Activated naive CD4-positive, alpha-beta T cell treated with anti-CD3 and anti-CD28 coated beads, Interleukin-2, amount 50 U/mL, for 72 hours (primary cell): ENCODE measurements at regions not wholly inside any gene's neighbourhood (a gene's known extent, or its start where the extent isn't known, plus 50 kb on each side); places are given as distances from the start of the nearest gene placed in this dataset.
A peak's percentile ranks its signal among the peaks of the same experiment; 100 is the strongest.
"Not testable (repeated sequence)": the region's sequence is repeated elsewhere in the genome, so short reads cannot be mapped to it uniquely, and the experiment has no call there.

ENCODE experiments used
- ATAC-seq, 2 donors: fragments of 150-1000 bp; cut with Tn5 transposase; 2 replicates each; pipeline ENCODE4 v1.10.0; 2021; ENCODE audit warnings: mild to moderate bottlenecking in 2 of 2, moderate library complexity in 2 of 2
- DNase-seq, 2 donors: peaks; one replicate each; pipeline ENCODE4 v3.0.0; 2021 to 2022; ENCODE audit warnings: low spot score in 2 of 2
- H3K27ac Mint-ChIP-seq, 2 donors: one replicate each; pipeline ENCODE4 v1.8.0; 2022; ENCODE audit warnings: mild to moderate bottlenecking in 2 of 2, mixed read lengths in 2 of 2
- H3K36me3 Mint-ChIP-seq, 2 donors: one replicate each; pipeline ENCODE4 v1.8.0; 2022; ENCODE audit warnings: mixed read lengths in 2 of 2
- H3K9me3 Mint-ChIP-seq, 2 donors: one replicate each; pipeline ENCODE4 v1.8.0; 2022; ENCODE audit warnings: mixed read lengths in 2 of 2

GRCh38 chr11:69585385-69585784 lies 55.6 kb upstream of the CCND1 start:
- DNase-seq (no peak), ATAC-seq (no peak)
- Mint-ChIP-seq H3K27ac (no peak overlapping the region), H3K36me3 (no peaks in the 10 kb centered on the region), H3K9me3 (no peaks in the 10 kb centered on the region)

- no peak for DNase-seq
- no peaks in the 10 kb centered on the region for H3K9me3 Mint-ChIP-seq
- no peaks in the 10 kb centered on the region for H3K36me3 Mint-ChIP-seq
- peak overlapping the region in 1 of 2 donors; percentile 39 for H3K27ac Mint-ChIP-seq
- ATAC-seq = no peak
Measured at GRCh38 chr11:69587454-69588090, 53.4 kb upstream of the CCND1 start.

GRCh38 chr11:69588270-69588669 lies 52.7 kb upstream of the CCND1 start:
- Mint-ChIP-seq H3K36me3 (no peaks in the 10 kb centered on the region), H3K27ac (peak overlapping the region; percentile 11 to 39), H3K9me3 (no peaks in the 10 kb centered on the region)
- ATAC-seq = no peak
- DNase-seq = no peak

GRCh38 chr11:69590088-69590487 lies 50.9 kb upstream of the CCND1 start:
- not testable (repeated sequence) for H3K9me3 Mint-ChIP-seq, H3K36me3 Mint-ChIP-seq, H3K27ac Mint-ChIP-seq, ATAC-seq, DNase-seq
